Right ventricle myocardium inferior (tissue), 1 donor: ENCODE measurements at regions not wholly inside any gene's neighbourhood (a gene's known extent, or its start where the extent isn't known, plus 50 kb on each side); places are given as distances from the start of the nearest gene placed in this dataset.
A peak's percentile ranks its signal among the peaks of the same experiment; 100 is the strongest.

Source experiments
- ATAC-seq: fragments of 200-7000 bp; cut with Tn5 transposase; one replicate; pipeline ENCODE4 v1.9.1; 2020; ENCODE audit warnings: mild to moderate bottlenecking, moderate library complexity
- DNase-seq: peaks from one replicate; pipeline ENCODE4 v3.0.0; 2021; ENCODE audit errors: missing footprints
- intact Hi-C: fragments of 100-400 bp; cut with DNase I; formaldehyde crosslinking; loops from one replicate; pipeline ENCODE4 v1.11.0; 2022
- donor health status: DM: no; HTN: yes; CAD: no; lungs with severe emphysema.

DNA sequence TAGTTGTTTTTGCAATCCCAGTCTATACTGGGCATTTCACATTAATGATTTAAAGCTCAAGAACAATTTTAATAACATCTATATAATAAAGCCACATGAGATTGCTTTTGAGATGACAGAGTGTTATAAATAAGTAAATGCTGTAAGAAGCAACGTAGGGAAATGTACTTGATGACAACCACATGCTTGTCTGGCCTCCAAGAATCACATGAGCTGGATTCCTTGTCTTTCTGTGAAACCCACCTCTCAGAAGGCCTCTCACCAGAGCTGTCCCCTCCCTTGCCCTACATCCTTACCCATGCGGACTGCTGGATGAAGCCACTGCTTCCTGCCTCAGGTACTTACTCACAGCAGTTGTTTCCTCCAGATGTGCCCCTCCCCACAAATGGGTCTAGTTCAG, 145.1 kb upstream of the CTTNBP2NL start:
- DNase-seq: no peak
- intact Hi-C loops: no loop called here
- no peak for ATAC-seq

DNA sequence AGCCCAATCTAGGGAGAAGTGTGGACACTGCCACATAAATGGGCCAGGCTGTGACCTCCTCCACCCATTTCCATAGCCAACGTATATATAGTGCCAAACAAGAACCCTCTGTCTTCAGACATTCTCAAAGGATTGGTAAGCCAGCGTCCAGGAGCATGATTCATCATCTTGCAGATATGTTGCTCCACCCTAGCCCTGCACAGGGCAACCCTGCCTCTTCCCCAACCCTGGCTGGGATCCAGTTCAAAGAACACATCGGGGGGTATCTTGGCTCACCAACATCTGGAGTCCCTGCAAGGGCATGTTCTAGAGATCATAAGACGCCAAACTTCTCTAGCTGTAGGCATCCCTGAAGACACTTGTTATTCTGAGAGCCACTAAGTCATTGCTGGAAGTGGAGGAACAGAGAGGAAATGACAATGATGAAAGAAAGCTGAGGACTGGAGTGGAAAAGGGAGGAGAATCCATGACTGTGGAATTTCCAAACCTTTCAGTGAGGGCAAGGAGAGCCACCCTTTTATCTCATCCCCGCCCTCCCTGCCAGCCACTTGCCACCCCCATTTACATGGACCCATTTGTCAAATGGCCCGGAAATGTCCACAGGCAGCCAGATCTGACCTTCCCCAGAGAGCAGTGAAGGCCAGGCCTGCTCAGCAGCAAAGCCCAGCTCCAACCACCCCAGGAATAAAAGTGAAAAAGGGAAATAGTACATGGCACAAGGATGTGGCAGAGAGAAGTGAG, 144.1 kb upstream of the CTTNBP2NL start:
- ATAC-seq (no peak), DNase-seq (no peak)
- intact Hi-C loops: no loop called here

GRCh38 chr1:112253366-112253765, 142.6 kb upstream of the CTTNBP2NL start:
- intact Hi-C loops: no loop called here
- ATAC-seq (no peak), DNase-seq (no peak)

GRCh38 chr1:112255080-112255479, 140.9 kb upstream of the CTTNBP2NL start:
- intact Hi-C loops: no loop called here
- ATAC-seq (no peak), DNase-seq (no peak)

DNA sequence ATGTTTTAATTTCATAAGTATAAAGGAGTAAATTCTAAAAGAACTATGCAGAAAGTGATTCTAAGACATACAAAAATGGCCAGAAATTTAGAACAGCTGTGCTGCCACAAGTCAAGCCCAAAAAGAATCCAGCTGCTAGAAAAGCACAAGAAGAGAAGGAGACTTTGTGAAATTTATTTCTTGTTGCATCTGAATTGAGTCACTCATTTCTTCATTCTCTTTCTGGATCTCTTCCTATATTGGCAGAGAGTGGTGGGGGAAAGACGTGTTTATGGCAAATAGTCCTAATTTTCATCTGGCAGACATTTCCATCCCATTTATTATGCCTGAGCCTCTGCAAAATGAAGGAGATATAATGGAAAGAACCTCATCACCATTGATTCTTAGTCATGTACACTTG, 139.6 kb upstream of the CTTNBP2NL start:
- no peak for DNase-seq
- ATAC-seq: peak; percentile 45
- intact Hi-C loops: no loop called here

DNA sequence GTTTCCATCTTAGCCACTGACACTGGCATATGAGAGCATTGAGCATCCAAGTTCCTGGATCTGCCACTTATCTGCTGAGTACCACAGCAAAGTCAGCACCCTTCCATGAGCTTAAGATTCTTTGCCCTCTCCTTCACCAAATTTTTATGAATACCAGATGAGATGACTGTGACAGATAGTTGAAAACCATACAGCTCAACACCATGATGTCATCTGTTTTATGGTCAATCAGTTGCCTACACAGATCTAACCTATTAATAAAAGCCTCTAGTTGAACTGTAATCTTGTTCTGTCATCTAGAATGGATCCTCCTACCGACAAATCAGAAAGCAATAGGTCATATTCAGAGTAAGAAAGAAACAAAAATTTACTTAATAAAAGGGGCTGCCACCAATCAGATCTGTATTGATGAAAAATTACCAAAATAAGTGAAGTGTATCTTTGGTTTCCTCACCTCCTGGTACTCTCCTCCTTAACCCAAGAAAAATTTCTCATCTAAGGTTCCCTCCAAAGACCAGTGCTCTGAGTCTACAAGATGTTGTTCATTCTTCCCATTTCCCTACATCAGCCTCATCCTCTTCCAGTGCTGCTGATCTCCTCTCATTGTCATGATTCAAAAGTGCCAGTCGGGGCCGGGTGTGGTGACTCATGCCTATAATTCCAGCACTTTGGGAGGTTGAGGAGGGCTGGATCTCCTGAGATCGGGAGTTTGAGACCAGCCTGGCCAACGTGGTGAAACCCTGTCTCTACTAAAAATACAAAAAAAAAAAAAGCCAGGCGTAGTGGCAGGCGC, 138.8 kb upstream of the CTTNBP2NL start:
- intact Hi-C loops: no loop called here
- DNase-seq (no peak), ATAC-seq (no peak)

DNA sequence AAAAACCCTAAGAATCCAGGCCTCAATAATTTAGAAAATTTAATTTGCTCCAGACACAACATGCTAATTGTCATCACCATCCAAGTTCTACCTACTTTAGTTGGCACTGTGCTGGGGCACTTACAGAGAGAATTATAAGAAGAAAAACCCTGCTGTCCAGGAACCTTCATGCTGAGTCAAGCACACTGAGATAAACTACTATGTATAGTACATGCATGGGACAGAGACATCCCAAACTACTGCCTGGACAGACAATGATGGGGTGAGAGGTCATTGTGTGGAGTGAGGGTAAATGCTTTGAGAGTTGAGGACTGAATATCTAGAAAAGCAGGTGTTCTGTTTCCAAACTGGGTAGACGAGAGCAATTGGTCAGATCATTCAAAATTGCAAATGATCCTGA, 135.3 kb upstream of the CTTNBP2NL start:
- DNase-seq (no peak), ATAC-seq (no peak)
- intact Hi-C loops: no loop called here

- intact Hi-C loops: no loop called here
Observed at GRCh38 chr1:112262316-112262715, 133.7 kb upstream of the CTTNBP2NL start.

DNA sequence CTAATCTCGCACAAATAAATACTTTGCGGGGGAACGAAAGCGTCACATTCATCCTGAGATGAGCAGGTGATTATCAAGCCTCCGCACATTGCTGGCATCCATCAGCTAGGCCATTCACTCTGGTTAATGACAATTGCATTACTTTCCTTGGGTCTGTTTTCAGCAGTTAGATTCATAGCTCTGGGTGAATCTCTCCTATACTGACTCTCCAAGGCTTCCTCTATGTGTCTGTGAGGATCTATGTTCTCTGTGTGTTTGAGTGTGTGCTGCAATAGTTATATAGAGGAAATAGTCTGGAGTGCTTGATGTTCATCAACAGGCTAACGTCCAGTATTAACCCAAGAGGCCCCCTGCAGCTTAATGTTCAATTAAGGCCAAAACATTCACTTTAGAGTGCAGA, 133.0 kb upstream of the CTTNBP2NL start:
- intact Hi-C loops: no loop called here
- ATAC-seq (no peak), DNase-seq (no peak)

More at GRCh38 chr1:112262316-112262715, 133.7 kb upstream of the CTTNBP2NL start:
- DNase-seq (no peak), ATAC-seq (no peak)

- DNase-seq: no peak
- ATAC-seq: no peak
- intact Hi-C loops: no loop called here
Observed at GRCh38 chr1:112263453-112263852, 132.6 kb upstream of the CTTNBP2NL start.

- ATAC-seq (peak; percentile 41), DNase-seq (no peak)
- intact Hi-C loops: no loop called here
Observed at GRCh38 chr1:112264010-112264409, 132.0 kb upstream of the CTTNBP2NL start.

GRCh38 chr1:112264553-112264952, 131.5 kb upstream of the CTTNBP2NL start:
- intact Hi-C loops: no loop called here
- DNase-seq (no peak), ATAC-seq (peak; percentile 66)

GRCh38 chr1:112265931-112266330, 130.1 kb upstream of the CTTNBP2NL start:
- DNase-seq (no peak), ATAC-seq (no peak)
- intact Hi-C loops: no loop called here

DNA sequence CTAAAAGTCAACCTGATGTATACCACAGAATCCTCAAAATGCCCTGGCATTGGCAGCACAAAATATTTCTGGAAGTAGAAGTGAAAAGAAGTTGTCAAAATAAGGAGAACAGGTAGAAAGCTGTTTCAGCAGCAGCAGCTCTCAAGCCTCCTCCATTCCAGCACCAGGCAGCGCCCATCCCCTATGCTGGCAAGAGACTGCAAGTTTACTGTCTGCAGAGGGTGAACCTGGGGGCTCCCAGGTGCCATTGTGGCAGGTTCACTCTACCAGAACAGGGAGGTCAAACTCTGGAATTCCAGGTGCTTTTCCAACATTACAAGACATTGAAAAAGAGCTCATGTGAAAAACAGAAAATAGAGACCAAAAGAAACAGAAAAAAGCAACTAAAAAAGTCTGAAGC, 128.8 kb upstream of the CTTNBP2NL start:
- DNase-seq (no peak), ATAC-seq (no peak)
- intact Hi-C loops: no loop called here

DNA sequence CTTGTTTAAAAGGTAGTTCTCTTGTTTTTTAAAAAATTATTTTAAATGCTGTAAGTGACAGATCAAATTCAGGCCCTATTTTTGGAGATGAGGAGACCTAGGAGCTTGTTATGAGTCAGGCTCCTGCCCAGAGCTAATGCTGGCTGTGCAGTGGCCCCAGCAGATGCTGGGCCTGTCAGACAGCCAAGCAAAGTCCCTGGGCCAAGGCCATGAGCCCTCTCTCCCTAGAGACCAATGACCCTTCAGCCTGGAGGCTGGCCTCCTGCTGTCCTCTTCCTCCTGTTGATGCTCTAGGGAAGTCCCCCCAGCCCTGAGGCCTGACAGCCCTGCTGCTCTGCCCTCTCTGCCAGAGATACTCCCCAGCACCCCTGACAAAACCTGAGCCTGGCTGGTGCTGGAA, 128.1 kb upstream of the CTTNBP2NL start:
- intact Hi-C loops: no loop called here
- peak; percentile 82 for ATAC-seq
- DNase-seq: peak; percentile 79

DNA sequence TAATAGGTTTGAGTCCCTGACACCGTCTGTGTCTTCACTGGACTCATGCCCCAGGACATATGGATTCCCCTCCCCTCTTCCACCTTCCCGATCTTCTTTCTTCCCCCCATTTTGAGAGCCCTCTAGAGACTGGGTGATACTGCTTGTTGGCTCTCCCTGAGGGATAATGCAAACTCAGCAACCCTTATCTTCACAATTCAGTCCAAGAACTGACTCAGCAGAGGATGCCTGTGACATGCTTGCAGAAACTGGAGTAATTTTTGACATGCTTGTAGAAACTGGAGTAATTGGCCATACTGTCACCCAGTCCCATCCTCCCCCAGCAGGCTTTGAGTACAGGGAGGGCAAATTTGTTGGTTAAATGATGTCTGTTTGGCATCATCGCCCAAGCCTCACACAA, 127.6 kb upstream of the CTTNBP2NL start:
- DNase-seq (no peak), ATAC-seq (peak; percentile 56)
- intact Hi-C loops: no loop called here

DNA sequence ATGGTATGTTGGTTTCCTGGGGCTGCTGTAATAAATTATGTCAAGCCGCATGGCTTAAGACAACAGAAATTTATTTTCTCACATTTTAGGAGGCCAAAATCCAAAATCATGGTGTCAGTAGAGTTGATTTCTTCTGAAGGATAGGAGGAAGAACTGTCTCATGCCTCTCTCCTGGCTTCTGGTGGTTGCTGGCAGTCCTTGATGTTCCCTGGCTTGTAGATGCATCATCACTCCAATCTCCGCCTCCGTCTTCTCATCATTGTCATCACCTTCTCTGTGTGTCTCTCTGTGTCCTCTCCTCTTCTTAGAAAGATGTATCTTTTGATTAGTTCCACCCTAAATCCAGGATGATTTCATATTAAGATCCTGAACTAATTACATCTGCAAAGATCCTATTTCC, 124.7 kb upstream of the CTTNBP2NL start:
- DNase-seq (no peak), ATAC-seq (no peak)
- intact Hi-C loops: no loop called here

- ATAC-seq (no peak), DNase-seq (no peak)
- intact Hi-C loops: no loop called here
Observed at GRCh38 chr1:112272101-112272772, 123.8 kb upstream of the CTTNBP2NL start.

DNA sequence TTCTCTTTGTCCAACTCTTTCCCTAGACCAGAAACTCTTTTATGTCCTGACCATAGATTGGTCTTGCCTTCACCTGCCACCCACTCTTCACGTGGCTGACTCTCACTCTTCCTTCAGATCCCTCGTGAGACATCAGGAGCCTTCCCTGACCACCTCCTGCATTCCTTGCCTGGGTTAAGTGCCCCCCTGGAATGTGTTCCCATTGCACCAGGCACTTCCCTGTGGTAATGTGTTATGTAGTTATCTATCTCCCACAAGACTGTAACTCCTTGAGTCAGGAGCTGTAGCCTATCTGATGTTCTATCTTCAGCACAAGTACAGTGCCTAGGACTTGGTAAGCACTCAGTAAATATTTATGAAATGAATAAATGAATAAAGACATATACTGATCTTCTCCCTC, 111.2 kb upstream of the CTTNBP2NL start:
- DNase-seq (no peak), ATAC-seq (no peak)
- intact Hi-C loops: no loop called here

GRCh38 chr1:112285316-112285715, 110.7 kb upstream of the CTTNBP2NL start:
- ATAC-seq (no peak), DNase-seq (no peak)
- intact Hi-C loops: no loop called here
